Neural cell (in vitro differentiated cells): ENCODE measurements at regions not wholly inside any gene's neighbourhood (a gene's known extent, or its start where the extent isn't known, plus 50 kb on each side); places are given as distances from the start of the nearest gene placed in this dataset.

ENCODE experiments used
- H2AFZ ChIP-seq: fragments of 200-600, 300-800 bp; sonication (generic), shearing (Covaris generic); 2 replicates; pipeline ENCODE4 v1.6.0; 2014; ENCODE audit warnings: low read depth, mild to moderate bottlenecking, antibody characterized with exemption, low read length, moderate library complexity
- H3F3A ChIP-seq: fragments of 200-600 bp; shearing (Covaris generic); 2 replicates; pipeline ENCODE4 v1.6.1; 2016; ENCODE audit warnings: mild to moderate bottlenecking, moderate library complexity, mixed read lengths, antibody characterized with exemption, low read length; ENCODE audit not compliant: insufficient read depth, poor library complexity, severe bottlenecking
- H3K27ac ChIP-seq: fragments of 200-600, 300-800 bp; sonication (generic), shearing (Covaris generic); 2 replicates; pipeline ENCODE4 v1.5.1; 2014; ENCODE audit warnings: mild to moderate bottlenecking, low read length, moderate library complexity
- H3K27me3 ChIP-seq: fragments of 300-800, 200-600 bp; sonication (generic), shearing (Covaris generic); 2 replicates; pipeline ENCODE4 v1.6.0; 2014; ENCODE audit warnings: mild to moderate bottlenecking, low read depth, low read length, moderate library complexity; ENCODE audit not compliant: insufficient read depth
- H3K36me3 ChIP-seq: fragments of 300-800, 200-600 bp; sonication (generic), shearing (Covaris generic); 2 replicates; pipeline ENCODE4 v1.5.1; 2014; ENCODE audit warnings: mild to moderate bottlenecking, antibody characterized with exemption, low read length, moderate library complexity; ENCODE audit not compliant: insufficient read depth
- H3K4me2 ChIP-seq: fragments of 300-800, 200-600 bp; sonication (generic), shearing (Covaris generic); 2 replicates; pipeline ENCODE4 v1.6.0; 2014; ENCODE audit warnings: mild to moderate bottlenecking, low read length
- H3K4me3 ChIP-seq: fragments of 300-800, 200-600 bp; sonication (generic), shearing (Covaris generic); 2 replicates; pipeline ENCODE4 v1.5.1; 2014; ENCODE audit warnings: mild to moderate bottlenecking, low read length, moderate library complexity
- H3K79me2 ChIP-seq: fragments of 200-600 bp; shearing (Covaris generic); replicated peaks from 2 replicates; pipeline ENCODE4 v1.6.0; 2014; ENCODE audit warnings: mild to moderate bottlenecking, low read length, moderate library complexity; ENCODE audit not compliant: insufficient read depth
- H3K9ac ChIP-seq: fragments of 300-800, 200-600 bp; sonication (generic), shearing (Covaris generic); 2 replicates; pipeline ENCODE4 v1.6.1; 2016; ENCODE audit warnings: mild to moderate bottlenecking, low read length, mixed read lengths
- H3K9me2 ChIP-seq: fragments of 200-600 bp; shearing (Covaris generic); 2 replicates; pipeline ENCODE4 v1.6.1; 2016; ENCODE audit warnings: mild to moderate bottlenecking, low read length, mixed read lengths; ENCODE audit not compliant: insufficient read depth
- H3K9me3 ChIP-seq: fragments of 200-600, 300-800 bp; sonication (generic), shearing (Covaris generic); 2 replicates; pipeline ENCODE4 v1.6.1; 2016; ENCODE audit warnings: mild to moderate bottlenecking, mixed run types, low read length, moderate library complexity, mixed read lengths
- H4K20me1 ChIP-seq: fragments of 200-600 bp; shearing (Covaris generic); 2 replicates; pipeline ENCODE4 v1.6.1; 2016; ENCODE audit warnings: mild to moderate bottlenecking, mixed run types; ENCODE audit not compliant: insufficient read depth
- EP300 ChIP-seq: fragments of 450-650 bp; conservative IDR thresholded peaks from 2 replicates; pipeline ENCODE4 v1.6.1; 2014; ENCODE audit warnings: antibody characterized with exemption, mild to moderate bottlenecking, moderate library complexity; ENCODE audit not compliant: poor library complexity, severe bottlenecking
- EZH2 ChIP-seq: fragments of 200-600, 300-800 bp; shearing (Covaris generic), sonication (generic); IDR thresholded peaks from 2 replicates; pipeline ENCODE4 v1.6.1; 2014; ENCODE audit warnings: antibody characterized with exemption, low read length, borderline replicate concordance, mild to moderate bottlenecking; ENCODE audit not compliant: insufficient read depth, poor library complexity, severe bottlenecking
- MXI1 ChIP-seq: fragments of 450-650 bp; conservative IDR thresholded peaks from 2 replicates; pipeline ENCODE4 v1.6.1; 2014; ENCODE audit warnings: antibody characterized with exemption, mild to moderate bottlenecking; ENCODE audit not compliant: poor library complexity, severe bottlenecking
- POLR2AphosphoS5 ChIP-seq: IDR thresholded peaks from 2 replicates; pipeline ENCODE4 v1.6.1; 2012
- RAD21 ChIP-seq: fragments of 450-650 bp; conservative IDR thresholded peaks from 2 replicates; pipeline ENCODE4 v1.6.1; 2014; ENCODE audit warnings: antibody characterized with exemption, mild to moderate bottlenecking, moderate library complexity
- SMC3 ChIP-seq: fragments of 450-650 bp; conservative IDR thresholded peaks from 2 replicates; pipeline ENCODE4 v1.6.1; 2014; ENCODE audit warnings: antibody characterized with exemption, mild to moderate bottlenecking, moderate library complexity; ENCODE audit not compliant: poor library complexity
- TAF1 ChIP-seq: IDR thresholded peaks from 2 replicates; pipeline ENCODE4 v1.6.1; 2012; ENCODE audit warnings: low read depth
- TF ChIP-seq, protein P1 (sequence below): fragments of 450-650 bp; IDR thresholded peaks from 2 replicates; pipeline ENCODE4 v1.5.1; 2014; ENCODE audit warnings: antibody characterized with exemption, mild to moderate bottlenecking, moderate library complexity; ENCODE audit not compliant: poor library complexity, severe bottlenecking
- TF ChIP-seq, protein P2 (sequence below): IDR thresholded peaks from 2 replicates; pipeline ENCODE4 v1.6.1; 2012; ENCODE audit warnings: borderline replicate concordance

DNA sequence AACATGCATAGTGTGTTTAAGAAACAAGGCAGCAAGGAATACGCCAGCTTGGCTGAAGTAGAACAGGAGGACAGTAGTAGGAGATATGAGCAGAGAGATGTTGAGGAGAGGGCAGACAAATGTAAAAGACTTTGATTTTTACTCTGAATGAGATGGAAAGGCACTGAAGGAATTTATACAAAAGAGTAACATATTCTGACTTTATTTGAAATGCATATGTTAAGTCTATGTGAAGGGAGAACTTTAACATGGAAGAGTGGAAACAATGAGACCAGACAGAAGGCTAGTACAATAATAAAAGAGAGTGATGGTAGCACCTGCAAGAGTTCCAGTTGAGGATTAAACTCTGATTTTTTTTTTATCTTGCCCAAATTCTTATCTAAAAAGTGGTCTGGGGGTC is 176.2 kb upstream of the CENPE start:
- TF ChIP-seq RAD21 = no peak
- no peak for TF ChIP-seq POLR2AphosphoS5
- TF ChIP-seq, protein P1, sequence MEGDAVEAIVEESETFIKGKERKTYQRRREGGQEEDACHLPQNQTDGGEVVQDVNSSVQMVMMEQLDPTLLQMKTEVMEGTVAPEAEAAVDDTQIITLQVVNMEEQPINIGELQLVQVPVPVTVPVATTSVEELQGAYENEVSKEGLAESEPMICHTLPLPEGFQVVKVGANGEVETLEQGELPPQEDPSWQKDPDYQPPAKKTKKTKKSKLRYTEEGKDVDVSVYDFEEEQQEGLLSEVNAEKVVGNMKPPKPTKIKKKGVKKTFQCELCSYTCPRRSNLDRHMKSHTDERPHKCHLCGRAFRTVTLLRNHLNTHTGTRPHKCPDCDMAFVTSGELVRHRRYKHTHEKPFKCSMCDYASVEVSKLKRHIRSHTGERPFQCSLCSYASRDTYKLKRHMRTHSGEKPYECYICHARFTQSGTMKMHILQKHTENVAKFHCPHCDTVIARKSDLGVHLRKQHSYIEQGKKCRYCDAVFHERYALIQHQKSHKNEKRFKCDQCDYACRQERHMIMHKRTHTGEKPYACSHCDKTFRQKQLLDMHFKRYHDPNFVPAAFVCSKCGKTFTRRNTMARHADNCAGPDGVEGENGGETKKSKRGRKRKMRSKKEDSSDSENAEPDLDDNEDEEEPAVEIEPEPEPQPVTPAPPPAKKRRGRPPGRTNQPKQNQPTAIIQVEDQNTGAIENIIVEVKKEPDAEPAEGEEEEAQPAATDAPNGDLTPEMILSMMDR = no peak
- TF ChIP-seq MXI1 = no peak
- no peak for TF ChIP-seq TAF1
- TF ChIP-seq, protein P2, sequence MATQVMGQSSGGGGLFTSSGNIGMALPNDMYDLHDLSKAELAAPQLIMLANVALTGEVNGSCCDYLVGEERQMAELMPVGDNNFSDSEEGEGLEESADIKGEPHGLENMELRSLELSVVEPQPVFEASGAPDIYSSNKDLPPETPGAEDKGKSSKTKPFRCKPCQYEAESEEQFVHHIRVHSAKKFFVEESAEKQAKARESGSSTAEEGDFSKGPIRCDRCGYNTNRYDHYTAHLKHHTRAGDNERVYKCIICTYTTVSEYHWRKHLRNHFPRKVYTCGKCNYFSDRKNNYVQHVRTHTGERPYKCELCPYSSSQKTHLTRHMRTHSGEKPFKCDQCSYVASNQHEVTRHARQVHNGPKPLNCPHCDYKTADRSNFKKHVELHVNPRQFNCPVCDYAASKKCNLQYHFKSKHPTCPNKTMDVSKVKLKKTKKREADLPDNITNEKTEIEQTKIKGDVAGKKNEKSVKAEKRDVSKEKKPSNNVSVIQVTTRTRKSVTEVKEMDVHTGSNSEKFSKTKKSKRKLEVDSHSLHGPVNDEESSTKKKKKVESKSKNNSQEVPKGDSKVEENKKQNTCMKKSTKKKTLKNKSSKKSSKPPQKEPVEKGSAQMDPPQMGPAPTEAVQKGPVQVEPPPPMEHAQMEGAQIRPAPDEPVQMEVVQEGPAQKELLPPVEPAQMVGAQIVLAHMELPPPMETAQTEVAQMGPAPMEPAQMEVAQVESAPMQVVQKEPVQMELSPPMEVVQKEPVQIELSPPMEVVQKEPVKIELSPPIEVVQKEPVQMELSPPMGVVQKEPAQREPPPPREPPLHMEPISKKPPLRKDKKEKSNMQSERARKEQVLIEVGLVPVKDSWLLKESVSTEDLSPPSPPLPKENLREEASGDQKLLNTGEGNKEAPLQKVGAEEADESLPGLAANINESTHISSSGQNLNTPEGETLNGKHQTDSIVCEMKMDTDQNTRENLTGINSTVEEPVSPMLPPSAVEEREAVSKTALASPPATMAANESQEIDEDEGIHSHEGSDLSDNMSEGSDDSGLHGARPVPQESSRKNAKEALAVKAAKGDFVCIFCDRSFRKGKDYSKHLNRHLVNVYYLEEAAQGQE = no peak
- no peak for TF ChIP-seq EP300
- no peak for TF ChIP-seq SMC3
- TF ChIP-seq EZH2 = no peak
- no peak overlapping the region for H3K27ac ChIP-seq
- H3F3A ChIP-seq = no peaks in the 10 kb centered on the region
- H3K4me2 ChIP-seq = no peak overlapping the region
- no peaks in the 10 kb centered on the region for H3K79me2 ChIP-seq
- no peaks in the 10 kb centered on the region for H3K9me3 ChIP-seq
- H3K36me3 ChIP-seq = no peaks in the 10 kb centered on the region
- no peak overlapping the region for H3K4me3 ChIP-seq
- no peaks in the 10 kb centered on the region for H3K27me3 ChIP-seq
- no peaks in the 10 kb centered on the region for H4K20me1 ChIP-seq
- no peak overlapping the region for H2AFZ ChIP-seq
- H3K9ac ChIP-seq = no peak overlapping the region
- H3K9me2 ChIP-seq = no peaks in the 10 kb centered on the region

GRCh38 chr4:103372002-103372558 is 173.9 kb upstream of the CENPE start:
- Histone ChIP-seq H3K9me3 (no peaks in the 10 kb centered on the region), H3K9ac (no peak overlapping the region), H3K36me3 (no peaks in the 10 kb centered on the region), H4K20me1 (no peaks in the 10 kb centered on the region), H3K27me3 (no peaks in the 10 kb centered on the region), H3K9me2 (no peaks in the 10 kb centered on the region), H3K79me2 (no peaks in the 10 kb centered on the region), H3F3A (no peaks in the 10 kb centered on the region), H3K4me3 (no peak overlapping the region), H3K4me2 (no peak overlapping the region), H2AFZ (no peak overlapping the region), H3K27ac (no peak overlapping the region)
- TF ChIP-seq EP300 = no peak
- no peak for TF ChIP-seq POLR2AphosphoS5
- TF ChIP-seq, protein P2 = no peak
